OCI-M2 (cell line): ENCODE measurements at regions not wholly inside any gene's neighbourhood (a gene's known extent, or its start where the extent isn't known, plus 50 kb on each side); places are given as distances from the start of the nearest gene placed in this dataset.
"Not testable (repeated sequence)": the region's sequence is repeated elsewhere in the genome, so short reads cannot be mapped to it uniquely, and the experiment has no call there.

Experiments used
- DNase-seq: peaks from one replicate; lab custom pipeline; 2025; ENCODE audit not compliant: unreplicated experiment; lab: John Stamatoyannopoulos, UW

GRCh38 chr6:67792996-67793395, 842.1 kb upstream of the ADGRB3 start:
- no peak for DNase-seq

- no peak for DNase-seq
Observed at GRCh38 chr6:67790569-67790968, 844.5 kb upstream of the ADGRB3 start.

GRCh38 chr6:67787119-67787518, 848.0 kb upstream of the ADGRB3 start:
- DNase-seq = not testable (repeated sequence)

GRCh38 chr6:67779876-67780275, 855.2 kb upstream of the ADGRB3 start:
- no peak for DNase-seq

GRCh38 chr6:67775333-67775732, 859.7 kb upstream of the ADGRB3 start:
- no peak for DNase-seq

- DNase-seq = no peak
Observed at GRCh38 chr6:67768972-67769371, 866.1 kb upstream of the ADGRB3 start.

- DNase-seq = not testable (repeated sequence)
Observed at GRCh38 chr6:67767046-67767822, 867.8 kb upstream of the ADGRB3 start.

GRCh38 chr6:67766057-67766456, 869.0 kb upstream of the ADGRB3 start:
- DNase-seq = no peak

- no peak for DNase-seq
Observed at GRCh38 chr6:67759001-67759400, 876.1 kb upstream of the ADGRB3 start.

- no peak for DNase-seq
Observed at GRCh38 chr6:67757465-67758033, 877.5 kb upstream of the ADGRB3 start.

GRCh38 chr6:67748521-67748920, 886.6 kb upstream of the ADGRB3 start:
- no peak for DNase-seq

- no peak for DNase-seq
Observed at GRCh38 chr6:67736816-67737215, 898.3 kb upstream of the ADGRB3 start.

GRCh38 chr6:67736161-67736560, 898.9 kb upstream of the ADGRB3 start:
- DNase-seq = no peak

GRCh38 chr6:67735623-67736022, 899.5 kb upstream of the ADGRB3 start:
- DNase-seq = no peak

- no peak for DNase-seq
Observed at GRCh38 chr6:67722861-67723261, 912.2 kb upstream of the ADGRB3 start.

GRCh38 chr6:67717281-67717680, 917.8 kb upstream of the ADGRB3 start:
- no peak for DNase-seq

- no peak for DNase-seq
Observed at GRCh38 chr6:67706388-67706787, 928.7 kb upstream of the ADGRB3 start.

GRCh38 chr6:67698534-67698933, 936.5 kb upstream of the ADGRB3 start:
- DNase-seq = no peak

- DNase-seq = no peak
Observed at GRCh38 chr6:67694127-67694526, 941.0 kb upstream of the ADGRB3 start.

GRCh38 chr6:67689329-67689728, 945.8 kb upstream of the ADGRB3 start:
- DNase-seq = no peak

GRCh38 chr6:67687396-67687795, 947.7 kb upstream of the ADGRB3 start:
- DNase-seq = no peak

- DNase-seq = not testable (repeated sequence)
Observed at GRCh38 chr6:67686225-67686624, 948.9 kb upstream of the ADGRB3 start.

- DNase-seq = no peak
Observed at GRCh38 chr6:67683960-67684359, 951.1 kb upstream of the ADGRB3 start.
